Non-pigmented ciliary epithelial cell (primary cell): ENCODE measurements at regions not wholly inside any gene's neighbourhood (a gene's known extent, or its start where the extent isn't known, plus 50 kb on each side); places are given as distances from the start of the nearest gene placed in this dataset.
"Not testable (repeated sequence)": the region's sequence is repeated elsewhere in the genome, so short reads cannot be mapped to it uniquely, and the experiment has no call there.

Experiments
- DNase-seq: peaks from one replicate; pipeline ENCODE4 v3.0.0-alpha.2; 2010; ENCODE audit warnings: low read depth

DNA sequence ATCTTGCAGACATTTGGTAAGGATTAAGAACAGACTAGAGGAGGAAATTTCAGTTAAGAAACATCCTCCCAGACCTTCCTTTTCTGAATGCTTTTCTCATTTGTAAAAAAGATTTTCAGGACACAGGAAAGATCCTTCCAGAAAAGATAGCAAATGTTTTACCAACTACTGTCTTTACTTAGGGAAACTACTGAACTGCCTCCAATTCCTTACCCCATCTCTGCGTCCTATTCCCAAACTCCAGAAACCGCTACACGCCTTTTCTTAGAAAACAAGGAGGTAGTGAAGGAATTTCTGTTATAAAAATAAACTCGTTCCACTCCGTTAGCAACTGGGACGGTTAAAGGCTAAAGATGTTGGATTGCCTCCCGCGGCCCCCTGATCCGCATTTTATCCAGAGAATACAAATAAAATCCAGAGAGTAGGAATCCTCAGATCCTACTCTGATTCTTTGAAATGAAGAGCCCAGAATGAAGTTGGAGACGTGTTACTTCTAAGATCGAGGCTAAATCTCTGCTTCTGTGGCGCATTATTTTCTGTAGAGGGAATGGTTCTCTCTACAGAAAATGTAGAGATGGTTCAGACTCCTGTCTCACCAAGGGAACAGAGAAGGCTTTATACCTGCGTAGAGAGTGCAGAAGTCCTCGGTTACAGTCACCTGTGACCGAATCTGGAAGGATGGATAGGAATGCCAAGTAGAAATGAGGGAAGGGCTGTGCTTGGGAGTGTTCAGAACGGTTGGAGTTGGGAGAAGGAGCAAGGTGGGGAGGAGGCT lies 133.0 kb downstream of the GPX5 start:
- no peak for DNase-seq

DNA sequence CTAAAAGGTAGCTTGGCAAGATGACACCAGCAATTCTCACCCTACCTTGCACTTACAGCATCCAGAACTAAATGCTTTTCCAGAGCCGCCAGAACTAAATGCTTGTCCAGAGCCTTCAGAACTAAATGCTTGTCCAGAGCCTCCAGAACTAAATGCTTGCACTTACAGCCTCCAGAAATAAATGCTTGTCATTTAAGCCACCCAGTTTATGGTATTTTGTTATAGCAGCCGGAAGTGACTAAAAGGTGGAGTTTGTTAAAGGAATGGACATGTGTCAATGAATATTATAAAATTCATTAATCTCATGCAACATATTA lies 133.5 kb downstream of the GPX5 start:
- DNase-seq, result no peak

DNA sequence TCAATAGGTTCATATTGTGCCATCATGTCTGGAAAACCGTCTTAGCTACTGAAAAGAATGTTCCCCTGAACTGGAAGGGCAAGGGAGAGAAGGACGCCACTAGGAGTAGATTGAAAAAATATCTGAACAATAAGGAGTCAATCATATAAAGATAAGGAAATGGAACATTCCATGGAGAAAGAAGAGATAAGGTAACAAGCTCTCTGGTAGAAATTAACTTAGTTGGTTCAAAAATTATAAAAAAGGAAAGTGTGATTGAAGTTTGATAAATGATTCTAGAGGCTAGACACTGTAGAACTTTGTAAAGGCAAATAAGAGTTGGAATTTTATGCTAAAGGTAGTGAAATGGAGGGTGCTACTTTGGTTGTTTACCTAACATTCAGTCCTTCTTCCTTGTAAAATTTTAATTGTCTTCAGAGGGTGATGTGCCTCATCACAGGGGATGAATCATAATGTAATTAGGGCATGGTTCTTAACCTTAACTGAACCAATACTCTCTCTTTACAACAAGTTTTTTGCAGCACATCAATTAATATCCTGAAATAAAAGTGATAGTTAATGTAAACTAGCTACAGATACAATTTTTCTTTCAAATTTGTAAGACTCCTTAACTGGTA lies 135.5 kb downstream of the GPX5 start:
- DNase-seq, result no peak

DNA sequence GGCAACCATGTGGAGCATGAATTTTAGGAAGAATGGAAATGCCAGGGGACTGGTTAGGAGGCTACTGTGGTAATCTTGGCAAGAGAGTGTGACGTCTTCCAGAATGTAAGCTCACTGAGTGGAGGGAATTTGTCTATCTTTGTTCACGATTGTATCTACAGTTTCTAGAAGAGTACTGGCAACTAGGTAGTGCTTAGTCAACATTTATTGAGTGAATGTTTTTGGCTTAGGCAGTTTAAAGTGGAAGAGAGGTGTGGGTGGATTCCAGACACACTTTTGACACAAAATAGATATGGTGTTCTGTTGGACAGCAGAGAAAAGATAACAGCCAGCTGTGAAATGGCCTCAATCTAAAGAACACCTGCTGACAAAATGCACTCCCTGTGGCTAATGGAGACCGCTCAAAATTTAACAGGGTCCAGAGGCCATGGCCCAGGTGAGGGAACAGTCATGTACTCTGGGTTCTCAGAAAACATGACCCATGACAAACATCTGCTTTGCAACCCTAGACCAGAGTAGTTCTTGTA lies 139.3 kb downstream of the GPX5 start:
- no peak for DNase-seq

DNA sequence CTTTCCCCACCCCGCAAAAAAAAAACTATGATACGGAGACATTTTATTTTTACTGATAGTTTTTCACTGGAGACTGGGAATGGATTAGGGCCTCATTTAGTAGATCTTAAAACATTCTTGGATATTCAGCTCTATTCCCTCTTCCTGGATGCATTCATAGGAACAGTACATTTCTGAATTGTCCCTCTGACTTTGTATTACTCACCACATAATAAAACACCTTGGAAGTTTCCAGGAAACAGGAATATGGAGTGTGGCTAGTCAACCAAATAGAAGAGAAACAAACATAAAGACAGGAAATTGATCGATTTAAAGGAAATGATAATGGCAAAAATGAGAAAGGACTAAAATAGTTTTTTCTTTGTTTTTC lies 147.7 kb downstream of the GPX5 start:
- DNase-seq, result no peak

DNA sequence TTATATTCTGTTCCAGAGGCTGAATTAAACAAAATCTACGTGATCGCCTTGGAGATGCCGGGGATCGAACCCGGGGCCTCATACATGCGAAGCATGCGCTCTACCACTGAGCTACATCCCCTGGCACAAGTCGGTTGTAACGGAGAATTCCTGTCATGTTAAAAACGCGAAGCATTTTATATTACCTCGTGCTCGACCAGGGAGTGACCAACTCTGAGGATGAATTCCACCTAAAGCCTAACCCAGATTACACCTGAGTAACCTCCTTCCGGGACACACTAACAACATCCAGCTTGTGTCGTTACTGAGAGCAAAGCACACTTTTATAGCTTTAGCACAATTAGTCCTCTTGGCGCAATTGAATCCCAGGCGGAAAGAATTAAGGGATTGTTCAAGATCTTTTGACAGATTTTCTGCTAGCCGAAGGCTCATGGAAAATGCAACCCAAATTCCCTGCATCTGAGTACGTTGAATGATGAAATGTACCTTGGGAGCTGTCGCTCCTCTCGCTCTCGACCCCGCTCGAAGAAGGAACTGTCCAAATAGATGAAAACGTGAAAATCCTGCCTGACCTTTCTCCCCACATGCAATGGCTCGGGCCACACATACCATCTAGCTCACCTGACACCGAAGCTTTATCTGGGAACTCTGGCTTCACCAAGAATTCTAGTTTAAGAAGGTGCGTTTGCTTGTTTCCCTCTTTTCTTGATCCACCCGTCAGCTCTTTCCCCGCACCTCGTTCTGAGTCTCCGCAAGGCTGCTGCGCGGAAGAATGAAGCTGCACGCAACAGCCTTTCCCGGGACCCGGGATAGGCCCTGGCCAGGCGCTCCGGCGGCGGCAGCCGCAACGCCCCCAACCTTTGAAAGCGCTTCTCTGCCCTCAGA lies 148.3 kb downstream of the GPX5 start:
- no peak for DNase-seq

DNA sequence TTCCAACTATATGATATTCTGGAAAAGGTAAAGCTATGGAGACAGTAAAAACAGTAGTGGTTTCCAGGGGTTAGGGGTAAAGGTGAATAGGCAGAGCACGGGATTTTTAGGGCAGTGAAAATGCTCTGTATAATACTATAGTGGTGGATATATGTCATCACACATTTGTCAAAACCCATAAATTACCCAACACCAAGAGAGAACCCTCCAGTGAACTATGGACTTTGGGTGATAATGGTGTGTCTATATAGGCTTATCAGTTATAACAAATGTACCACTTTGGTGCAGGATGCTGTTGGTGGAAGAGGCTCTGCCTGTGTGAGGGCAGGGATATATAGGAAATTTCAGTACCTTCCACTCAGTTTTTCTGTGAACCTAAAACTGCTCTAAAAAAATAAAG lies 149.9 kb downstream of the GPX5 start:
- DNase-seq, result no peak

DNA sequence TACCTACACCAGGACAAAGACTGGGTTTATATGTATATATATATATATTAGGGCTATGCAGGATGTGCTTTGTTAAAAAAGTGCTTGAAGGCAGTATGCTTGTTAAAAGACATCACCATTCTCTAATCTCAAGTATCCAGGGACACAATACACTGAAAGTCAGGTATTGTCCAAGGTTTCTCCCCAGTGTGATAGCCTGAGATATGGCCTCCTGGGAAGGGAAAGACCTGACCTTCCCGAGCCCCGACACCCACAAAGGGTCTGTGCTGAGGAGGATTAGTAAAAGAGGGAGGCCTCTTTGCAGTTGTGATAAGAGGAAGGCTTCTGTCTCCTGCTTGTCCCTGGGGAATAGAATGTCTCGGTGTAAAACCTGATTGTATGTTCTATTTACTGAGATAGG lies 156.9 kb downstream of the GPX5 start:
- no peak for DNase-seq

DNA sequence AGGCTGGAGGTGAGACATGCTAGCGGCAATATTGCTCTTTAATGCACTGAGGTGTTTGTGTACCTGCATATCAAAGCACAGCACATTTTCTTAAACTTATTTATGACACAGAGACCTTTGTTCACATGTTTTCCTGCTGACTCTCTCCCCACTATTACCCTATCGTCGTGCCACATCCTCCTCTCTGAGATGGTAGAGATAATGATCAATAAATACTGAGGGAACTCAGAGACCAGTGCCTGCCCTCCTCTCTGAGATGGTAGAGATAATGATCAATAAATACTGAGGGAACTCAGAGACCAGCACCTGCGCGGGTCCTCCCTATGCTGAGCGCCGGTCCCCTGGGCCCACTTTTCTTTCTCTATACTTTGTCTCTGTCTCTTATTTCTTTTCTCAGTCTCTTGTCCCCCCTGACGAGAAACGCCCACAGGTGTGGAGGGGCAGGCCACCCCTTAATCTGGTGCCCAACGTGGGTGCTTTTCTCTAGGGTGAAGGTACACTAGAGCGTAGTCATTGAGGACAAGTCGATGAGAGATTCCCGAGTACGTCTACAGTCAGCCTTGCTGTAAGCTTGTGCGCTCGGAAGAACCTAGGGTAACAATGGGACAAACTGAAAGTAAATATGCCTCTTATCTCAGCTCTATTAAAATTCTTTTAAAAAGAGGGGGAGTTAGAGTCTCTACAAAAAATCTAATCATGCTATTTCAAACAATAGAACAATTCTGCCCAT lies 157.4 kb downstream of the GPX5 start:
- not testable (repeated sequence) for DNase-seq

DNA sequence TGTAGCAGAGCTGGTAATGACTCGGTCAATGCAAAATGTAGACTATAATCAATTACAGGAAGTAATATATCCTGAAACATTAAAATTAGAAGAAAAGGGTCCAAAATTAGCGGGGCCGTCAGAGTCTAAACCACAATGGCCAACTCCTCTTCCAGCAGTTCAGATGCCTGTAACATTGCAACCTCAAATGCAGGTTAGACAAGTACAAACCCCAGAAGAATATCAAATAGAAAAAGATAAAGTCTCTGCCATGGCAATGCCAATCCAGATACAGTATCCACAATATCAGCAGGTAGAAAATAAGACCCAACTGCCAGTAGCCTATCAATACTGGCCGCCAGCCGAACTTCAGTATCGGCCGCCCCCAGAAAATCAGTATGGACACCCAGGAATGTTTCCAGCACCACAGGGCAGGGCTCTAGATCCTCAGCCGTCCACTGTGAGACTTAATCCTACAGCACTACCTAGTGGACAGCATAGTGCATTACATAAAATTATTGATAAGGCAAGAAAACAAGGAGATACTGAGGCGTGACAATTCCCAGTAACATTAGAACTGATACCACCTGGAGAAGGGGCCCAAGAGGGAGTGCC lies 158.4 kb downstream of the GPX5 start:
- no peak for DNase-seq

DNA sequence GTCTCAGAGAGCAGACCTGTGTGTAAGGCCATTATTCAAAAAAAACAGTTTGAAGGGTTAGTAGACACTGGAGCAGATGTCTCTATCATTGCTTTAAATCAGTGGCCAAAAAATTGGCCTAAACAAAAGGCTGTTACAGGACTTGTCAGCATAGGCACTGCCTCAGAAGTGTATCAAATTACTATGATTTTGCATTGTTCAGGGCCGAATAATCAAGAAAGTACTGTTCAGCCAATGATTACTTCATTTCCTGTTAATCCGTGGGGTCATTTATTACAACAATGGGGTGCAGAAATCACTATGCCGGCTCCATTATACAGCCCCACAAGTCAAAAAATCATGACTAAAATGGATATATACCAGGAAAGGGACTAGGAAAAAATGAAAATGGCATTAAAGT lies 160.3 kb downstream of the GPX5 start:
- not testable (repeated sequence) for DNase-seq

DNA sequence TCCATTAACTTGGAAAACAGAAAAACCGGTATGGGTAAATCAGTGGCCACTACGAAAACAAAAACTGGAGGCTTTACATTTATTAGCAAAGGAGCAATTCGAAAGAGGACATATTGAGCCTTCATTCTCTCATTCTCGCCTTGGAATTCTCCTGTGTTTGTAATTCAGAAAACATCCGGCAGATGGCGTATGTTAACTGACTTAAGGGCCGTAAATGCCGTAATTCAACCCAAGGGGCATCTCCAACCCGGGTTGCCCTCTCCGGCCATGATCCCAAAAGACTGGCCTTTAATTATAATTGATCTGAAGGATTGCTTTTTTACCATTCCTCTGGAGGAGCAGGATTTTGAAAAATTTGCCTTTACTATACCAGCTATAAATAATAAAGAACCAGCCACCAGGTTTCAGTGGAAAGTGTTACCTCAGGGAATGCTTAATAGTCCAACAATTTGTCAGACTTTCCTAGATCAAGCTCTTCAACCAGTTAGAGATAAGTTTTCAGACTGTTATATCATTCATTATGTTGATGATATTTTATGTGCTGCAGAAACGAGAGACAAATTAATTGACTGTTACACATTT lies 160.9 kb downstream of the GPX5 start:
- not testable (repeated sequence) for DNase-seq

DNA sequence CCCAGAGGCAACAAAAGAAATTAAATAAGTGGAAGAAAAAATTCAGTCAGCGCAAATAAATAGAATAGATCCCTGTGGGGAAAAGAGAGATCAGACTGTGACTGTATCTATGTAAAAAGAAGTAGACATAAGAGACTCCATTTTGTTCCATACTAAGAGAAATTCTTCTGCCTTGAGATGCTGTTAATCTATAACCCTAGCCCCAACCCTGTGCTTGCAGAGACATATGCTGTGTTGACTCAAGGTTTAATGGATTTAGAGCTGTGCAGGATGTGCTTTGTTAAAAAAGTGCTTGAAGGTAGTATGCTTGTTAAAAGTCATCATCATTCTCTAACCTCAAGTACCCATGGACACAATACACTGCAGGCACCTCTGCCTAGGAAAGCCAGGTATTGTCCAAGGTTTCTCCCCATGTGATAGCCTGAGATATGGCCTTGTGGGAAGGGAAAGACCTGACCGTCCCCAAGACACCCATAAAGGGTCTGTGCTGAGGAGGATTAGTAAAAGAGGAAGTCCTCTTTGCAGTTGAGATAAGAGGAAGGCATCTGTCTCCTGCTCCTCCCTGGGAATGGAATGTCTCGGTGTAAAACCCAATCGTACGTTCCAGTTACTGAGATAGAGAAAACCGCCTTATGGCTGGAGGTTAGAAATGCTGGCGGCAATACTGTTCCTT lies 161.8 kb downstream of the GPX5 start:
- DNase-seq, result not testable (repeated sequence)

DNA sequence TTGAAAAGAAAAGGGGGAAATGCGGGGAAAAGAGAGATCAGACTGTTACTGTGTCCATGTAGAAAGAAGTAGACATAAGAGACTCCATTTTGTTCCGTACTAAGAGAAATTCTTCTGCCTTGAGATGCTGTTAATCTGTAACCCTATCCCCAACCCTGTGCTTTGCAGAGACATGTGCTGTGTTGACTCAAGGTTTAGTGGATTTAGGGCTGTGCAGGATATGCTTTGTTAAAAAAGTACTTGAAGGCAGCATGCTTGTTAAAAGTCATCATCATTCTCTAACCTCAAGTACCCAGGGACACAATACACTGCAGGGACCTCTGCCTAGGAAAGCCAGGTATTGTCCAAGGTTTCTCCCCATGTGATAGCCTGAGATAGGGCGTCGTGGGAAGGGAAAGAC lies 166.3 kb downstream of the GPX5 start:
- not testable (repeated sequence) for DNase-seq

DNA sequence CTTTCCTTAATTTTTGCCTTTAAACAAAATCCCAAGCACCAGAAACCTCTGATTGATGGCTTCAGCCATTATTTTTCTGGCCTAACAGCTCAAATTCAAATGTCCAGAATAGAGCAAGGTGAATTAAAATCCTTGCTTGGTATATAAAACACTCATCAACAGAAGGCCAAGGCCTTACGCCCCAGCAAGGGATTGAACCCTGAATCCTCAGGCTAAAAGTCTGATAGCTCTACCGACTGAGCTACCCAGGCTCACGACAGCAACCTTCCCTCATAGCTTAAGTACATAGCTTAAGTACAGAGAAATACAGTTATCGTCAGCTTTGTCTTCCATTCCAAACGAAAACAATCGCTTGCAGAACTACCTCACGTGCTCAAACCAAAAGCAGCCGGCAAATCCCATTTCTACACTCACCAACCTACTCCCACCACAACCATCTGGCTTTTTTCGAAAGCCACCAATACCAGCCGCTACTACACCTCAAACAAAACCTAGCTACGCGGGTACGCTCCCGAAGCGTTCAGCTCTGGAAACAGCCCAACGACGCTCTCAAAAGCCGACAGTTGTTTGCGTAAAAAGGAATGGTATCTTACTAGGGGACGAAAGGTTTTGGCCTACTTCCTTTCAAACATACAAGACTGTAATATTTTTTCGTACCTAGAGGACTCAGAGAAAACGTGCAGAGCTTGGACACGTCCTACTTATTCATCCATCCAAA lies 167.5 kb downstream of the GPX5 start:
- DNase-seq, result no peak

DNA sequence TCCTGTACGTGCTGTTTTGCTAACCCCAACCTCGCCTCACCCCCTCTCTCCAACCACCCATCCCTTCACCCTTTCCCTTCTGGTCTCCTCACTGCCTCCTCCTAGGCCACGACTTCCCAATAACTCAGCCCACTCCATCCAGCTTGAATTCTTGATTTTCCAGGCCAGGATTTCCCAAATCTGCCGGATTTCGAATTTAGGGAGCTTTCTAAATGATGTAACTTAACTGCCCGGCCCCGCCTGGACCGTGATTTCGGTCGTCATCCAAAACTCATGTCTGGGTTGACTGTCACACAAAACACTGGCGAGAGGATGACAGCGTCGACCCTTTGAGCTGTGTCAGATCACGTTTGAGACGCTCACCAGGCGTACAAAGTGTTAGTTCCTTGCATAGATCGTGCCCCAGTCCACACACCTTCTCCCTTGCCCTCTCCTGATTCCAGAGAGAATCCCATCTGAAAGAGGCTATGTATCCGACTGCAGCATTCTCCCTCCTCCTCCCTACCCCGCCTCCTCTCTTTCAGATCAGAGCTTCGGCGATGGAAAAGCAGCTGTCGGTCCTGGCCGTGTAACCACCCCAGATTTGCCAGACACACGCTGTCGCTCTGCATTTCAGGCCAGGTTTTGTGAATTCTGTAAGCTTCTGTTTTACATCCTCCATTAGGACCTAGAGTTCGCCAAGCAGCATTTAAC lies 168.2 kb downstream of the GPX5 start:
- no peak for DNase-seq

DNA sequence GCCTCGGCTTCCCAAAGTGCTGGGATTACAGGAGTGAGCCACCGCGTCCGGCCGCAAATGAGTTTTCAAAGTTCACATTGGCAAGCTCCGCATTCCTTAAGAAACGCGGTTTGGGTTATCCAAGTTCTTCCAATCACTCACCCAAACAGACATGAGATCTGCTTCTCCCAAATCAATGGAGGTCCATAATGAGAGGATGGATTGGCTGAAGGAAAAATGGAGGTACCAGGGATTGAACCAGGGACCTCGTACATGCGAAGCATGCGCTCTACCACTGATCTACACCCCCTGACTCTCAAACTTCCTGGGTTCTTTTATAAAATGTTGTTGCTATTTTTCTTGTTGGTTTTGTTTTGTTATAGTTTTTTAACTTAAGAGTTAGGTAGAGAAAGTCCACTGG lies 170.0 kb downstream of the GPX5 start:
- DNase-seq, result no peak

DNA sequence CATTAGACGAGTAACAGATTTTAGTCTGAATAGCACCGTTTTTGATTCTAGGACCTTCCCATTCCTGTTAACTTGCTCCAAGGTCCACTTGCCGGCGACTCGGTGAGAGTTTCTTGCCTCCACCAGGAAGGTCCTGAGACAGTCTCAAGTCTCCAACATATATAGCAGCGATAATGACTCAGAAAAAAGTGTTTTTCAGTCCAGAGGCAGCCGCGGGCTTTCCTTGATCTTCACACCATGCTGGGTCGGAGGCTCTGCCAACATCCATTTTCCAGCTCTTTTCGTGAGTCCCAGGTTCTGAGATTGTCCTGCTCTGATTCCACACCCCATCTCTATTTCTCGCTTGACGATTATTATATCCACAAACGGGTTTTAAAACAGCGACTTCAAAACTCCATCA lies 170.5 kb downstream of the GPX5 start:
- DNase-seq, result no peak

DNA sequence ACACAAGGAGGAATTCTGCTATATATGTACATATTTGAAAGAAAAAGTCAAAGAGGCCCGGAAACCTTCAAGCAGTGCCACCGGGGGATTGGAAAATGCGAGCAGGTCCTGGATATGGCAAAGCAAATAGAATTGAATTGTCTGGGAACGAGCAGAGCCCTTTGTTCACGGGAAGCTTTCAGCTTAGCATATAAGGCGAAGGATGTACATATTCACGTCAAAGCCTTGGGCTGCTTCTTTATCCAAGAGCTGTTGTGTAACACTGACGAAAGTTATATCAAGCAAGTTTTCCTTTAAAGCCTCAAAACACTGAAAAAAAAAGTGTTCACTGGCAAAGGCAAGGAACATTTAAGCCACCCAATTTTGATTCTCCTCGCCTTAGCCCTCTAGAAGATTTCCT lies 171.0 kb downstream of the GPX5 start:
- DNase-seq, result no peak
